ENCODE measurements at regions not wholly inside any gene's neighbourhood (a gene's known extent, or its start where the extent isn't known, plus 50 kb on each side); places are given as distances from the start of the nearest gene placed in this dataset.

GRCh38 chr13:61960981-61961380 lies 545.3 kb upstream of the PCDH20 start (continued):
- no peak for TF ChIP-seq ASH2L (IDR thresholded peaks at IDR 0.05; ENCODE audit: borderline replicate concordance, low read depth)
- no peak for TF ChIP-seq ELK1 (IDR thresholded peaks at IDR 0.05; ENCODE audit: low read depth, low read length)

- RAD21 ChIA-PET (ENCODE audit: unreplicated experiment), result interaction anchor here (0.7 to 1.7 kb wide), 3 partner anchors 60 to 73 kb away, joined by 3 to 15 read pairs (median 4); no protein-coding TSS in a partner anchor
- Histone ChIP-seq H3K36me3 (ENCODE audit: control insufficient read depth in 2 of 2, insufficient read depth in 2 of 2, low read length in 1 of 2) (no peaks in the 10 kb centered on the region), H3K4me3 (no peak overlapping the region), H3K27me3 (replicated peaks in 1 of 2; ENCODE audit: control insufficient read depth in 2 of 2, insufficient read depth in 2 of 2, low read length in 1 of 2) (no peaks in the 10 kb centered on the region), H3K9ac (ENCODE audit: control insufficient read depth, insufficient read depth, low read length) (no peak overlapping the region), H4K20me1 (ENCODE audit: control insufficient read depth, insufficient read depth) (no peaks in the 10 kb centered on the region), H3K27ac (ENCODE audit: control insufficient read depth, insufficient read depth) (no peak overlapping the region), H2AFZ (ENCODE audit: control insufficient read depth, low read depth, low read length) (no peak overlapping the region), H3K9me3 (replicated peaks; ENCODE audit: control insufficient read depth, insufficient read depth, low read length) (no peaks in the 10 kb centered on the region), H3K4me1 (ENCODE audit: control insufficient read depth, insufficient read depth, low read length) (no peaks in the 10 kb centered on the region), H3K79me2 (ENCODE audit: control insufficient read depth, insufficient read depth, low read length) (no peaks in the 10 kb centered on the region), H3K4me2 (ENCODE audit: control insufficient read depth, insufficient read depth) (no peak overlapping the region)
- ATAC-seq (no peak), DNase-seq (ENCODE audit: low read depth, low spot score) (no peak), FAIRE-seq (no peak)
- in situ Hi-C loops (cut with MboI), result no loop called here
- POLR2A ChIA-PET, result no interaction called here
- 11% methylated on average over 3 of the region's 3 CpGs for WGBS (ENCODE audit: insufficient coverage, insufficient replicate concordance, low lambda C conversion rate, missing lambda C conversion rate)
- CTCF ChIA-PET, result interaction anchor here (0.5 to 3.2 kb wide), 14 partner anchors 10 to 1326 kb away, joined by 3 to 44 read pairs (median 4); no protein-coding TSS in a partner anchor
- BruUV-seq (replicated peaks), result no TSS peak
- SMC1A ChIA-PET (ENCODE audit: uncharacterized antibody, unreplicated experiment), result interaction anchor here (0.9 to 2.7 kb wide), 6 partner anchors 10 to 73 kb away, joined by 3 to 19 read pairs (median 4); no protein-coding TSS in a partner anchor
- intact Hi-C loops (cut with micrococcal nuclease; ENCODE audit: unreplicated experiment), result loop anchor here (1.0 to 10.0 kb wide), 2 partner anchors 73 to 1329 kb away; no protein-coding TSS in a partner anchor
- TF ChIP-seq CTCF (IDR thresholded peaks at IDR 0.05 in 2 of 3, conservative IDR thresholded peaks at IDR 0.05 in 1 of 3; ENCODE audit: control insufficient read depth in 2 of 3, extremely low read depth in 1 of 3, insufficient read depth in 1 of 3, low read depth in 3 of 3, low read length in 3 of 3) (peak in 1 of 3 experiments; percentile 37; a peak in 1 of 6 replicates), E2F8 (IDR thresholded peaks at IDR 0.05; ENCODE audit: low read depth, partially characterized antibody) (no peak), RAD21 (IDR thresholded peaks at IDR 0.05; ENCODE audit: insufficient read depth, low read depth, low read length) (peak; percentile 71), CEBPZ (IDR thresholded peaks at IDR 0.05; ENCODE audit: low read depth, low read length) (no peak), BCL3 (IDR thresholded peaks at IDR 0.05; ENCODE audit: borderline replicate concordance, insufficient read depth, low read depth, low read length, poor library complexity, severe bottlenecking) (no peak), POLR2AphosphoS2 (IDR thresholded peaks at IDR 0.05; ENCODE audit: low read depth, low read length) (no peak), SIX5 (IDR thresholded peaks at IDR 0.05; ENCODE audit: low read depth, low read length, severe bottlenecking) (no peak), BCL11A (IDR thresholded peaks at IDR 0.05; ENCODE audit: low read depth, low read length) (no peak)
These were observed 538.4 kb upstream of the PCDH20 start for GRCh38 chr13:61954092-61954491.
